ENCODE measurements at regions not wholly inside any gene's neighbourhood (a gene's known extent, or its start where the extent isn't known, plus 50 kb on each side); places are given as distances from the start of the nearest gene placed in this dataset.

DNA sequence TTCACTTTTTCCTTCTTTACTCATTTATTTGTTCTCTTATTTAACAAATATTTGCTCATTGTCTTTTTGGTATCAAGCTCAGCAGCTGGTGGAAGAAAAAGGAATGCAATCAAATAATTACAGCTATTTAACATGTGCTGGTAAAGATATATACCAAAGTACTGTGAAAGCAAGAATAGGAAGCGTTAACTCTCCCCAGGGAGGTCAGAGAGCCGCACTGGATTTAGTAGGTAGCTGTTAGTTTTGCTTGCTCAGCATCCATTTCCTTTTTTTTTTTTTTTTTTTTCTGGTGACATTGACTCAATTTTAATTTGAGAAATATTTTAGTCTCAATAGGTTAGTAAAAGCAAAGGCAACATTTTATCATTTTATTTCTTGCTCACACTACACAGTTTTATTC lies 308.5 kb upstream of the MDFIC2 start:
- ATAC-seq (no peak), FAIRE-seq (no peak), DNase-seq (ENCODE audit: extremely low read depth in 1 of 4, low spot score in 3 of 4) (no peak)
- Histone ChIP-seq H3K4me1 (replicated peaks in 1 of 2; ENCODE audit: control insufficient read depth in 2 of 2, insufficient read depth in 2 of 2, low read length in 2 of 2) (no peaks in the 10 kb centered on the region), H3K9ac (ENCODE audit: insufficient read depth in 1 of 2, low read depth in 2 of 2, low read length in 2 of 2) (no peak overlapping the region), H3K4me3 (no peak overlapping the region), H3K27me3 (ENCODE audit: control insufficient read depth in 2 of 2, insufficient read depth in 2 of 2, low read length in 2 of 2) (no peaks in the 10 kb centered on the region), H3K9me1 (ENCODE audit: control insufficient read depth, insufficient read depth, low read length) (no peaks in the 10 kb centered on the region), H3K79me2 (ENCODE audit: control insufficient read depth, insufficient read depth, low read length) (no peaks in the 10 kb centered on the region), H3K4me2 (ENCODE audit: insufficient read depth, low read length) (no peak overlapping the region), H3K27ac (ENCODE audit: extremely low read depth, low read depth, low read length) (no peak overlapping the region), H4K20me1 (replicated peaks; ENCODE audit: control insufficient read depth, insufficient read depth, low read length) (no peaks in the 10 kb centered on the region), H3K36me3 (ENCODE audit: control insufficient read depth, insufficient read depth, low read length) (no peaks in the 10 kb centered on the region), H3K9me3 (replicated peaks; ENCODE audit: control insufficient read depth, insufficient read depth, low read depth, low read length) (no peaks in the 10 kb centered on the region), H2AFZ (ENCODE audit: low read depth, low read length) (no peak overlapping the region)
- CTCF ChIA-PET (ENCODE audit: low intra/inter-chr PET ratio), result no interaction called here
- TF ChIP-seq U2AF1 (optimal IDR thresholded peaks at IDR 0.05; ENCODE audit: low read depth, low read length) (no peak), ZNF551 (CRISPR knock-in tag; IDR thresholded peaks at IDR 0.05) (no peak), ZNF253 (CRISPR knock-in tag; conservative IDR thresholded peaks at IDR 0.05) (no peak), EHMT2 (IDR thresholded peaks at IDR 0.05) (no peak), ZNF239 (CRISPR knock-in tag; IDR thresholded peaks at IDR 0.05) (no peak), TCF7 (IDR thresholded peaks at IDR 0.05; ENCODE audit: borderline replicate concordance) (no peak), MAZ (CRISPR knock-in tag; conservative IDR thresholded peaks at IDR 0.05 in 1 of 2, IDR thresholded peaks at IDR 0.05 in 1 of 2) (no peak)
- TF ChIP-seq, protein P1, sequence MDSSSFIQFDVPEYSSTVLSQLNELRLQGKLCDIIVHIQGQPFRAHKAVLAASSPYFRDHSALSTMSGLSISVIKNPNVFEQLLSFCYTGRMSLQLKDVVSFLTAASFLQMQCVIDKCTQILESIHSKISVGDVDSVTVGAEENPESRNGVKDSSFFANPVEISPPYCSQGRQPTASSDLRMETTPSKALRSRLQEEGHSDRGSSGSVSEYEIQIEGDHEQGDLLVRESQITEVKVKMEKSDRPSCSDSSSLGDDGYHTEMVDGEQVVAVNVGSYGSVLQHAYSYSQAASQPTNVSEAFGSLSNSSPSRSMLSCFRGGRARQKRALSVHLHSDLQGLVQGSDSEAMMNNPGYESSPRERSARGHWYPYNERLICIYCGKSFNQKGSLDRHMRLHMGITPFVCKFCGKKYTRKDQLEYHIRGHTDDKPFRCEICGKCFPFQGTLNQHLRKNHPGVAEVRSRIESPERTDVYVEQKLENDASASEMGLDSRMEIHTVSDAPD (CRISPR knock-in tag; IDR thresholded peaks at IDR 0.05), result no peak
- intact Hi-C loops (cut with micrococcal nuclease), result no loop called here
- POLR2A ChIA-PET, result no interaction called here
- BruUV-seq (replicated peaks), result no TSS peak
- in situ Hi-C loops (cut with MboI), result no loop called here
- 0% methylated on average over 2 of the region's 2 CpGs for WGBS (ENCODE audit: insufficient coverage, low coverage, missing lambda C conversion rate)
